Activated CD4-positive, CD25-positive, alpha-beta regulatory T cell treated with anti-CD3 and anti-CD28 coated beads, Interleukin-2, amount 50 U/mL, for 72 hours (primary cell): ENCODE measurements at regions not wholly inside any gene's neighbourhood (a gene's known extent, or its start where the extent isn't known, plus 50 kb on each side); places are given as distances from the start of the nearest gene placed in this dataset.

Experiments
- DNase-seq: peaks from one replicate; pipeline ENCODE4 v3.0.0; 2021

GRCh38 chr15:93861956-93862741 lies 369.2 kb upstream of the MCTP2 start:
- DNase-seq: no peak

DNA sequence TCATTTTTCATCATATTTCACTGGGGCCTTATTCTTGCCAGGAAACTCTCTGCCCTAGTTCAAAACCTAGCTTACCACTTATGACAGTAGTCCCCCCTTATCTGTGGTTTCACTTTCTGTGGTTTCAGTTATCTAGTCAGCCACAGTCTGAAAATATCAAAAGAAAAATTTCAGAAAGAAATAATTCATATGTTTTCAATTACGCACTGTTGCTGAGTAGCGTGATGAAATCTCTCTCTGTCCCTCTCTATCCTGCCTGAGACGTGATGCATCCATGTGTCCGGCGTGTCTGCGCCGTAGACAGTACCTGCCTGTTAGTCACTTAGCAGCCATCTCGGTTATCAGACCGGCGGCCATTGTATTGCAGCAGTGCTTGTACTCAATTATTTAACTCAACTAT lies 369.9 kb upstream of the MCTP2 start:
- DNase-seq: no peak

DNA sequence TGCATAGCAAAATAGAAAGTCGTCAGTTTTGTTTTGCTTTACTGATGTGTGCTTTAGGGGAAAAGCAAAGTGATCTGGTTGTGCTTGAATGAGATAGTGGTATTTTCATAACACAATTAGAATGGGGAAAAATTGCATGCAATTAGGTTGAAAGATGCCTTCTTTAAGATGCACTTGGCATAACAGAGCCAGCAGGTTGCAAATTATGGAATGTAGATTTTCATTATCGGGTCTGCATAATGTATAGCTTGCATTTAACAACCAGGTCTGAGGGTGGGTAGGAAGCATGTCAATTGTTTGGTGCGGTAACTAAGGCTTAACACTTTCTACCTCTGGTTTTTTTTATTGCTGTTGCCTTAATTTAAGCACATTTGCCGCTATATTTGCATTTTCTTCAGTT lies 370.7 kb upstream of the MCTP2 start:
- no peak for DNase-seq

DNA sequence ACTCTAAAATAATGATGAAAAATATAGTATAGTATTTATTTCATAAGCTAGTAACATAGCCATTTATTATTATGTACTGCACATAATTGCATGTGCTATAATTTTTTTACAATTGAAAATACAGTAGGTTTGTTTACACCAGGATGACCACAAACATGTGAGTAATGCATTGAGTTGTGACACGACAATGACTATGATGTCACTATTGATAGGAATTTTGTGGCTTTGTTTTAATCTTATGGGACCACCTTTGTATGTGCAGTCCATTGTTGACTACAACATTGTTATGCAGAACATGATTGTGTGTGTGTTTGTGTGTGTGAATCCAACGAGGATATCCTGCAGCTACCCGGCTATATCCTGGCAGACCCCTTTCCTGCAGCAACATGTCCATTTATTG lies 372.2 kb upstream of the MCTP2 start:
- DNase-seq: no peak

DNA sequence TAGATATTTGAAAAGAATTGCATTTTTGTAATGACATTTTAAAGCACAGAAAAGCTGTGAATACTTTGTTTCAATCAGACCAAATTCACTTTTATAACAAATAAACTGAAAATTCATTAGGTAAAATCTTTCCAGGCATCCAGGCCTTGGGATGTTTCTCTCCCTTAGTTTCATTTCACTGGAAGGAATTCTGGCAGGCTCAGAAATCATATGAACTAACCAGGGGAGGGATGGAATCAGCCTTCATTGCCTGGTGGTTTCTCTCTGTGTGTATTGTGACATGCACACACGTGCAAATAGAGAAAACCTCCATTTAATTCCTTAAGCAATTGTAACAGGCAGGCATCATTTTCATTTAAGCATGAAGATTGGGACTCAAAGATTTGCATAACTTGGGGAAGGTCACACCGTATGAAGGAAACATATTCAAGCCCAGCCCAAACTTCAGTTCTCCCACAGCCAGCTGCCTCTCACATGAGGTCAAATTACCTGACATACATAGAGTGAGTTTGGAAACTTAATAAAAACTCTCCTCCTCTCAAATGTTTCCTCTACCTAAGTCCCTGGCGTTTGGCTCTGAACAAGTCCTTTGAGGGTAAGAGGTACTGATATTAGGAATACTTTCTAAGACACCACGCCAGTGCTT lies 376.1 kb upstream of the MCTP2 start:
- DNase-seq: no peak

GRCh38 chr15:93854088-93854487 lies 377.3 kb upstream of the MCTP2 start:
- no peak for DNase-seq

GRCh38 chr15:93852761-93853160 lies 378.6 kb upstream of the MCTP2 start:
- no peak for DNase-seq

GRCh38 chr15:93848490-93848889 lies 382.9 kb upstream of the MCTP2 start:
- DNase-seq: no peak

DNA sequence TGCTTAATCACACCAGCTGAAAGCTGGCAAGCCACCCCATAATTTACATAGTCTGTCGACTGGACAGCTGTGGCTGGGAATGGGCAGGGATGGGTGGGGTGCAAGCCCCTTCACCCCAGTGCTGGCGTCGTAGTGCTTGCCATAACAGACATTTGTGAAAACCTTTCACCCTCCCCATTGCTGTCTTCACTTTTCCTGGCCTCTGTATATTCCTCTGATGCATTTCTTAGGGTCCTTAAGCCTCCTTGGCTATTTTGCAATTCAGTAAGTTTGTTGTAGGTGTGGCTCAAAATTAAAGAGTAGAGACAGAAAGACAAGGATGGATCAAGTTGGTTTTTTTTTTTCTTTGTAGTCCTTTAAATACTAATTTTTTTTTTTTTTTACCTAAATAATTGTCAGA lies 383.3 kb upstream of the MCTP2 start:
- no peak for DNase-seq

GRCh38 chr15:93846148-93846547 lies 385.2 kb upstream of the MCTP2 start:
- DNase-seq: no peak

DNA sequence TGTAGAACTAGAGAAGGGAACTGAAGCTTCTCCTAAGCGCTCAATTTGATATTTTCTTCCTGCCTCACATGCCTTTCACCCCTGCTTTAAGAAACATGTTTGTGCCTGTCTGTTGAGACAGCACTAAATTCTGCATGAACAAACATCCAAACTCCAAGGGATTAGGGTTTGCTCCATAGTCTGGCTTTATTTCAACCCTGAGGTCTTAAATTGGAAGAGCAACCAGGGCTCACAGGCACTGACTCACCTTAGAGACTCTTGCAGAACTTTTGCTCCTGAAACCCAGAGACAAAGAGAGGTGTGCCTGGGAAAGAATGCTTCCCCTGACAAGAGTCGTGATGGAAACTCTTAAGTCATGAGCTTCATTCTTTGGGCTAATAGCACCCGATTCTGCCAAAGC lies 393.9 kb upstream of the MCTP2 start:
- no peak for DNase-seq

DNA sequence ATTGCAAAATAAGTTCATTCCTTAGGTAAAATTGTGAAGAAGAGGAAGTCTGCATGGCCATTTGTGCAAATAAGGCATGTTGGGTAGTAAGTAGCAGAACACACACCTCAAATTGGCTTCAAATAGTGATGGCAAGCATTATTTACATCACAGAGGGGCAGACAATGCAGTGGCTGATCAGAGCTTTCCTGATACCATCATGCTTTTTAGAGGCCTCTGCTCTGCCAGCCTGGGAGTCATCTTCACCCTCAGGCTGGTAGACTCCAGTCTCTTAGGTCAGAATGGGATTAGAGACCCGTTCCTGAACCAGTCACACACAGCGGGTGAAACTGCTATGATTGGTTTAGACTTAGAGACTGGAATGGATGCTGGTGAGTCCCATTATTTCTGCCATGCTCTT lies 396.0 kb upstream of the MCTP2 start:
- DNase-seq: no peak

DNA sequence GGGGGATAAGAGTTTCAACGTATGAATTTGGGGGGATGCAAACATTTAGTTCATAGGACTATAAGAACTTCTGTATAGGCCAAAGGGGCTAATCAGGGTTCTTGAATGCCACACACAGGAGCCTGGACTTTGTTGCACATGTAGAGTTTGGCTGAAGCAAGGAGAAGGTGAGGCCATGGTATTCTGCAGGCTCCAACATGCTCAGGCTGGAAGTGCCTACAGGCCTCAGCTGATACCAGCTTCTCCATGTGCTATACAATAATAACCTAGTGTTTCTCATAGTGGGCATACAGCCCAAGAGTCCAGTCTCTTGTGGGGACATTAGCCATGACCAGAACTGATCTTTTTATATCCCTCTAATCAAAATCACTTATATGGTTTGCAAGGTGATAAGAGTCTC lies 399.7 kb upstream of the MCTP2 start:
- DNase-seq: no peak

GRCh38 chr15:93830221-93831080 lies 400.9 kb upstream of the MCTP2 start:
- DNase-seq: no peak

GRCh38 chr15:93829115-93829870 lies 402.1 kb upstream of the MCTP2 start:
- no peak for DNase-seq

- DNase-seq: no peak
These were observed 404.6 kb upstream of the MCTP2 start for GRCh38 chr15:93826790-93827189.

DNA sequence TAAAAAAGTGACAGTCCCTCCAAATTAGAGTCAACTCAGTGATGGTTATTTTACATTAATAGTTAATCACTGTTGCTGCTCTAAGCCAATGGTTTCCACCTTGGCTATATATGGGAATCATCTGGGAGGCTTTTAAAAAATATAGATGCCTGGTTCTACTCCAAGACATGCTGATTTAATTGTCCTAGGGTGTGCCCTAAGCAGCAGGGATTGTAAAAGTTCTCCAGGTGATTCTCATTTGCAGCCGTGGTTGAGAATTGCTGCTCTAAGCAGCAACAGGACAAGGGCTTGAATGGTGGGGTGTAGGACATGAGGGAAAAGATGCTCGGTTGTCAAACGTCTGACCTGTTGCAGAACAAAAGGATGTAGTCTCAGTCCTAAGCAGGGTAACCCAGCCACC lies 405.1 kb upstream of the MCTP2 start:
- no peak for DNase-seq

DNA sequence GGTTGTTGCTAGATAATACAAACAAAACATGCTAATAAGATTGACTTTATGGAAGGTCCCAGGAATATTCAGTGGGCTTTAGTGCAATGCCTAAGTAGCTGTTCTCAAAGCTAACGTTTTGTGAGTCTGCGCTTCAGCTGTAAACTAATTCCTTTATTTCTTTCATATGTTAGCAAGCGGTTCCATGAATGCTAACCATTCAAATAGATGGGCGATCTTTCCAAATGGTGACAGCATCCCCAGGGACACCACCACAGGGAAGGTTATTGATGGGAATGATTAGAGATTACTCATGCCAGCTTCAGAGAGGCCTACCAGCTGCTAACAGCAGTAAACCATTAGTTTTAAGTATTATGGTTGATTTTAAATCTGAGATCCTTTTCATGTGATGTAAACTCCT lies 405.7 kb upstream of the MCTP2 start:
- DNase-seq: no peak

- DNase-seq: no peak
These were observed 407.1 kb upstream of the MCTP2 start for GRCh38 chr15:93823971-93824913.

DNA sequence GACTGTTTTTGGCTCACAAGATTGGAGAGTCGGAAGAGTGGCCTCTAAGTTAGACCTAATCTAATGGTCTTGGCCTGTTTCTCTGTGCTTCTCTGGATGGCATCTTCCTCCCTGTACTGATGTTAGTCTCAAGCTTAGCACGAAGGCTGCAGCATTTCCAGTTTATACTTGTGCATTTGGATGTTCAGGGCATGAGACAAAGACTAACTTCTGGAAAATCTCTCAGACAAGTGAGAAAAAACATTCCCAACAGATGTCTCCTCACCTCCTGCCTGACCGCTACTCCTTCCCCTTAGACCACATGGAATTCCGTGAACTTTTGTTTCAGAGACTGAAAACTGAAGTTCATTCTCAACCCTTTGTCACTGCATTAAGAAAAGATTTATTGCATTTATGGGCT lies 410.8 kb upstream of the MCTP2 start:
- no peak for DNase-seq

DNA sequence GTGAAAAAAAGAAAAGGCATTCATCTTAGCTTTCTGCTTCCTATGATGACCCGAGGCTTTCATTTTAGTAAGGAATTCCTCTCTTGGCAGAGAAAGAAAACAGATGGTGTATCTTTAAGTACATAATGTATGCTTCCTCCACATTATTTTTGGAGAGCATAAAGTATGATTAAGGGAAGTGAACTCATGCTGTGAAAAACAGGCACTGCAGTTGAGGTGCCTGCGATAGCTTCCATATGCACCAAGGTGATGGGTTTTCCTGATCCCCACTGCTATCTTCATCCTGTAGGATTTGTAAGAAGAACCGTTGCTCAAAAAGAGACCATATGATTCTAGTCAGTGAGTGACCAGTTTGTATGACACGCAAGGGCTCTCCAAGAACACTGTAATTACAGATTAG lies 411.5 kb upstream of the MCTP2 start:
- no peak for DNase-seq

DNA sequence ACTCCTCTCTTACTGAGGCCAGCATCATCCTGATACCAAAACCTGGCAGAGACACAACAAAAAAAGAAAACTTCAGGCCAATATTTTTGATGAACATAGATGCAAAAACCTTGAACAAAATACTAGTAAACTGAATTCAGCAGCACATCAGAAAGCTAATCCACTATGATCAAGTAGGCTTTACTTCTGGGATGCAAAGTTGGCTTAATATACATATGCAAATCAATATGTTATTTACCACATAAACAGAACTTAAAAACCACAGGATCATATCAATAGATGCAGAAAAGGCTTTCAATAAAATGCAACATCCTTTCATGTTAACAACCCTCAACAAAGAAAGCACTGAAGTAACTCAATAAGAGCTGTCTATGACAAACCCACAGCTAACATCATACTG lies 414.5 kb upstream of the MCTP2 start:
- DNase-seq: no peak
